Calu3 (cell line): ENCODE measurements at regions not wholly inside any gene's neighbourhood (a gene's known extent, or its start where the extent isn't known, plus 50 kb on each side); places are given as distances from the start of the nearest gene placed in this dataset.

Experiments
- BruUV-seq: library from RNA; stranded (reverse); fragments of 400-500 nt; replicated peaks from 2 replicates; lab custom pipeline; 2021; lab: Mats Ljungman, UMichigan
- CTCF ChIA-PET: fragments of 300-600 bp; sonication (Branson Sonifier 250); formaldehyde crosslinking; loops from one replicate; lab custom pipeline; 2022; ENCODE audit warnings: antibody characterized with exemption; lab: Charles Lee
- DNase-seq: peaks from one replicate; pipeline ENCODE4 v3.0.0; 2022
- H3K27ac Mint-ChIP-seq: one replicate; pipeline ENCODE4 v1.8.0; 2022; ENCODE audit warnings: mixed read lengths; ENCODE audit not compliant: unreplicated experiment
- H3K27me3 Mint-ChIP-seq: one replicate; pipeline ENCODE4 v1.8.0; 2022; ENCODE audit warnings: mixed read lengths; ENCODE audit not compliant: unreplicated experiment
- H3K36me3 Mint-ChIP-seq: one replicate; pipeline ENCODE4 v1.8.0; 2022; ENCODE audit warnings: mild to moderate bottlenecking, moderate library complexity, mixed read lengths; ENCODE audit not compliant: insufficient read depth, unreplicated experiment
- H3K4me1 Mint-ChIP-seq: one replicate; pipeline ENCODE4 v1.8.0; 2022; ENCODE audit warnings: mild to moderate bottlenecking, low read depth, mixed read lengths; ENCODE audit not compliant: unreplicated experiment
- H3K4me3 Mint-ChIP-seq: one replicate; pipeline ENCODE4 v1.8.0; 2022; ENCODE audit warnings: mild to moderate bottlenecking, low read depth, moderate library complexity, mixed read lengths; ENCODE audit not compliant: unreplicated experiment
- H3K9me3 Mint-ChIP-seq: one replicate; pipeline ENCODE4 v1.8.0; 2022; ENCODE audit warnings: low read depth, mixed read lengths; ENCODE audit not compliant: unreplicated experiment
- intact Hi-C: fragments of 100-400 bp; cut with micrococcal nuclease; formaldehyde crosslinking; loops from one replicate; pipeline ENCODE4 v1.10.0; 2022; ENCODE audit not compliant: unreplicated experiment
- TF ChIP-seq, protein P1 (sequence below): fragments of 200-600 bp; IDR thresholded peaks from one replicate; pipeline ENCODE4 v1.8.0; 2022; ENCODE audit warnings: antibody characterized with exemption; ENCODE audit not compliant: unreplicated experiment

DNA sequence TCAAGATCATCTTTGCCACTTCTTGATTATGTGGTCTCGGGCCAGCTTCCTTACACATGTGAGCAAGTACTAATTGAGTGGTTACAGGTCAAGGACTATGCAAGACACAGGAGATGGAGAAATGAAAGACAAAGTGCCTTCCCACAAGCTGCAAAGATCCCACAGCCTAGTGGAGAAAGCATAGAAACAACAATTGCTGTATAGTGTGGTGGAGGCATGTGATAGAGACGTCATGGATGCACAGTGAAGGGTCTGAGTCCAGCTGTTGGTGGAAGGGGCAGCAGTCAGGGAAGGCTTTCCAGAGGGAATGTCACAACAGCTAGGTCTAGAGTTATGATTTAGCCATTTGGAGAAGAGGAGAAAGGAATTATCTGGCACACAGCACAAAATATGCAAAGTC is 210.6 kb downstream of the KDR start:
- TF ChIP-seq, protein P1, sequence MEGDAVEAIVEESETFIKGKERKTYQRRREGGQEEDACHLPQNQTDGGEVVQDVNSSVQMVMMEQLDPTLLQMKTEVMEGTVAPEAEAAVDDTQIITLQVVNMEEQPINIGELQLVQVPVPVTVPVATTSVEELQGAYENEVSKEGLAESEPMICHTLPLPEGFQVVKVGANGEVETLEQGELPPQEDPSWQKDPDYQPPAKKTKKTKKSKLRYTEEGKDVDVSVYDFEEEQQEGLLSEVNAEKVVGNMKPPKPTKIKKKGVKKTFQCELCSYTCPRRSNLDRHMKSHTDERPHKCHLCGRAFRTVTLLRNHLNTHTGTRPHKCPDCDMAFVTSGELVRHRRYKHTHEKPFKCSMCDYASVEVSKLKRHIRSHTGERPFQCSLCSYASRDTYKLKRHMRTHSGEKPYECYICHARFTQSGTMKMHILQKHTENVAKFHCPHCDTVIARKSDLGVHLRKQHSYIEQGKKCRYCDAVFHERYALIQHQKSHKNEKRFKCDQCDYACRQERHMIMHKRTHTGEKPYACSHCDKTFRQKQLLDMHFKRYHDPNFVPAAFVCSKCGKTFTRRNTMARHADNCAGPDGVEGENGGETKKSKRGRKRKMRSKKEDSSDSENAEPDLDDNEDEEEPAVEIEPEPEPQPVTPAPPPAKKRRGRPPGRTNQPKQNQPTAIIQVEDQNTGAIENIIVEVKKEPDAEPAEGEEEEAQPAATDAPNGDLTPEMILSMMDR: no peak
- no peak overlapping the region for H3K27ac Mint-ChIP-seq
- no peak overlapping the region for H3K4me3 Mint-ChIP-seq
- no peaks in the 10 kb centered on the region for H3K9me3 Mint-ChIP-seq
- no peaks in the 10 kb centered on the region for H3K36me3 Mint-ChIP-seq
- DNase-seq: no peak
- CTCF ChIA-PET: no interaction called here
- no peaks in the 10 kb centered on the region for H3K27me3 Mint-ChIP-seq
- no TSS peak for BruUV-seq
- H3K4me1 Mint-ChIP-seq: no peaks in the 10 kb centered on the region
- intact Hi-C loops: no loop called here

DNA sequence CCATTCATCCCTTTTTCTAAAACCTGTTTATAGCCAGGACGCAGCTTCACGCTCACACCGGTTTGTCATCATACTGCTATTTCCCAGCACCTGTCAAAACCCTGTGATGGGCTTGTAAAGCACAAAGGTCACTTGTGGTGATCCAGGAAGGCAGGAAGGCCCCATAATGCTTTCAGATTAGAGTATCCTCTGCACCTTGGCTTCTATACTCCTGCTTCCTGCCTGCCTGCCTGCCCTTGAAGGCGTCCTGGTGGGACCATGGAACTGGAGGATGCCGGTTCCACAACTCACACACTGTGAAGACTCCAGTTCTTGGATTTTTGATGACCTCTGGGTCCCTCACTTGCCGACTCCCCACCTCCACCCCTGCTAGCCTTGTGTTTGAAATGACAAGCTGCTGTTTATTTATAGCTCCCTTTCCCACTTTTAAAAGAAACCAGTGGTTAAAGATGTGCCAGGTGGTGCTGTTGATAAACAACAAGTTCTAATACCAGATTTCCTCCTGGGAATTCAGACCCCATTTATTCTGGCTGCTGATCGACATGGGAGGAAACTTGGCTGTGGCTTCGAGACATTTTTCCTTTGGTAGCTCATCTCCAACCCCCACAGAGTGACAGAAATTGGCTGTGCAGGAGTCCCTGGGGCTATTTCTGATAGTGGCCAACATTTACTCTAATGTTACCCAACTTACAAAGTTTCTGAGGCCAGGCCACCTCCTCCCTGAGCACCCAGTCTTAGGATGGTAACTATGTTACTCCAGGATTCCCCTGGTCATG is 211.5 kb downstream of the KDR start:
- Mint-ChIP-seq H3K4me3 (no peak overlapping the region), H3K4me1 (no peaks in the 10 kb centered on the region), H3K27ac (no peak overlapping the region), H3K27me3 (no peaks in the 10 kb centered on the region), H3K36me3 (no peaks in the 10 kb centered on the region), H3K9me3 (no peaks in the 10 kb centered on the region)
- CTCF ChIA-PET: no interaction called here
- no peak for DNase-seq
- intact Hi-C loops: no loop called here
- TF ChIP-seq, protein P1: no peak
- BruUV-seq: no TSS peak

DNA sequence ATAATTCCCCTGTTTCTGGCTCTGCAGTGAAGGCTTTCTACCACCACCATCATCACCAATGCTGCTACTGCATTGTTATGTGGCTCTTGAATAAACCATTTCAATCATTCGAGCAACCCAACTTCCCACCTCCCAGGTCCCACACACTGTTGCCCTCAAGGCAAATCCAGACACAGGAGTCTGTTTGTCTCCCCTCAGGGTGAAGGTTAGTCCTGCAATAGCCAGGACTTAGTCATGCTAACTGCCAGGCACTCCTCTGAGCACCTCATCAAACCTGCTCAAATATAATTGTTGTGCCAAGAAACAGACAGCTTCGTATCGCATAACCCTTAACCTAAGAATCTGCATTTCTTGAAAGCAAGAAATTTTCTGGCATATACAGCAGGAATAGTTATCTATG is 213.2 kb downstream of the KDR start:
- H3K36me3 Mint-ChIP-seq: no peaks in the 10 kb centered on the region
- H3K27ac Mint-ChIP-seq: no peak overlapping the region
- no peaks in the 10 kb centered on the region for H3K9me3 Mint-ChIP-seq
- no TSS peak for BruUV-seq
- no peak overlapping the region for H3K4me3 Mint-ChIP-seq
- CTCF ChIA-PET: no interaction called here
- TF ChIP-seq, protein P1: no peak
- DNase-seq: no peak
- no peaks in the 10 kb centered on the region for H3K27me3 Mint-ChIP-seq
- intact Hi-C loops: no loop called here
- H3K4me1 Mint-ChIP-seq: no peaks in the 10 kb centered on the region

DNA sequence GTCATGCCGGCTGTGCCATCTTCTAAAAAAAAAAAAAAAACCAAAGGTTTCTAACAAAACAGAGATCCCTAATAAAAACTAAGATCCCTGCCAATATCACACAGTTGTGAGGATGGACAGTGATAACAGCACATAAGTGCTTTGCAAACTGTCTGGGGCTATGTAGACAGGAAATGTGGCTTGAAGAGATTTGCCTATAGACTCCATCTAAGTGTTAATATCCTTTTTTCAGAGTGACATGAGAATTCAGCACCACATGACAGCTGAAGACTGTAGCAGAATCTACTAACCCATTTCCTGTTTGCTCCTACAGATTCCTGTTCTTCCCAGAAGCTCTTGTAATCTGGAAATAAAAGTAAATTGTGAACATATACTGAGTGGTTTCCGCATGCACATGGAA is 215.4 kb downstream of the KDR start:
- no TSS peak for BruUV-seq
- intact Hi-C loops: no loop called here
- no peaks in the 10 kb centered on the region for H3K4me1 Mint-ChIP-seq
- no peak overlapping the region for H3K27ac Mint-ChIP-seq
- no peaks in the 10 kb centered on the region for H3K27me3 Mint-ChIP-seq
- TF ChIP-seq, protein P1: no peak
- no peak for DNase-seq
- no peak overlapping the region for H3K4me3 Mint-ChIP-seq
- CTCF ChIA-PET: no interaction called here
- no peaks in the 10 kb centered on the region for H3K36me3 Mint-ChIP-seq
- H3K9me3 Mint-ChIP-seq: no peaks in the 10 kb centered on the region
